Colonic mucosa (tissue), 4 donors: ENCODE measurements at regions not wholly inside any gene's neighbourhood (a gene's known extent, or its start where the extent isn't known, plus 50 kb on each side); places are given as distances from the start of the nearest gene placed in this dataset.

ENCODE experiments used
- DNase-seq: peaks from one replicate; pipeline ENCODE4 v3.0.0-alpha.2; 2020
- H3K27ac ChIP-seq: fragments of 200-600 bp; one replicate; pipeline ENCODE4 v1.8.0; 2021
- H3K27me3 ChIP-seq: fragments of 200-600 bp; one replicate; pipeline ENCODE4 v1.8.0; 2021
- H3K36me3 ChIP-seq: fragments of 200-600 bp; one replicate; pipeline ENCODE4 v1.8.0; 2021
- H3K4me1 ChIP-seq: fragments of 200-600 bp; one replicate; pipeline ENCODE4 v1.8.0; 2021; ENCODE audit warnings: mild to moderate bottlenecking
- H3K4me3 ChIP-seq: fragments of 200-600 bp; one replicate; pipeline ENCODE4 v1.8.0; 2021
- H3K9ac ChIP-seq, 2 donors: one replicate each; pipeline ENCODE4 v1.7.0; 2013; ENCODE audit warnings: control low read depth in 2 of 2, low read depth in 2 of 2, low read length in 2 of 2
- H3K9me3 ChIP-seq: fragments of 200-600 bp; one replicate; pipeline ENCODE4 v1.8.0; 2021
- intact Hi-C: fragments of 100-400 bp; cut with DNase I; formaldehyde crosslinking; loops from one replicate; pipeline ENCODE4 v1.14.1; 2022
- TF ChIP-seq, protein P1 (sequence below): fragments of 200-600 bp; IDR thresholded peaks from one replicate; pipeline ENCODE4 v1.8.0; 2022; ENCODE audit warnings: antibody characterized with exemption, mild to moderate bottlenecking
- donor health status: healthy.
- donor health status: DM: no; HTN: no; CAD: no.
- donor health status: DM: no; HTN: no; CAD: no.

DNA sequence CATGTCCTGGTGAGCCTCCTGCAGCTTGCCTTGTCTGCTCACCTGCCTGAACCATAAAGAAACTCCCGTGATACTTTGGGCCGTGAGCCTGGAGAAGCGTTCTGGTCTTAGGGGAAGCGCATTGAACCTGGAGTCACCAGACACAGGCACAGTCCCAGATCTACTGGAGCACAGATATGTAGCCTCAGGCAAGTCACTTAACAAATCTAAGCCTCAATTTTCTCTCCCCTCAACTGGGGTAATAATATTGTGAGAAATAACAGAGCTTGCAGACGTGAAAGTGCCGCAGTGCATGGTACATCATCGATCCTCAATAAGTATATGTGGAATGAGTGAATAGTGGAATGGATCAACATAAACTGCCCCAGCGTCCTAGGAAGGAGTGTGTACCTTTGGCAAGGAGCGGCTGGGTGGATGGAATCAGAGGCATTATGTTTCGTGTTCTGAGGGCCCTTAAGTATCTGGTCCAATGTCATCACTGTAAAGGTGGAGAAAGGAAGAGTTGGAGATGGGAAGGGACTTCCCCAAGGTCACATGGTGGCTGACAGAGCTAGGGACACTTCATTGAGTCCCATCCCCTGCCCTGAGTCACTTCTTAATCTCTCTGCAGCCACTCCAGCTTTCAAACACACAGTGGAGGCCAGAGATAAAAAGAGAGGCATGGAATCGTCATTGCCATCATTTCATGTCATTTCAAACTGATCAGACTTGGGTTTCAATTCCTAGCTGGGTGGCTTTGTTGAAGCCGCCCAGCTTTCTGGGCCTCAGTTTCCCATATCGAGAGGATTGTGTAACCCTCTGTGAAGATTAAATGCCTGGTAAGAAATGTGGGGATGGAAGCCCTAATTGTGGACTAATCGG lies 172.4 kb downstream of the DDX1 start:
- Histone ChIP-seq H3K4me1 (no peaks in the 10 kb centered on the region), H3K27ac (no peak overlapping the region), H3K9ac (no peak overlapping the region), H3K27me3 (no peaks in the 10 kb centered on the region), H3K4me3 (no peak overlapping the region), H3K9me3 (no peaks in the 10 kb centered on the region), H3K36me3 (no peaks in the 10 kb centered on the region)
- DNase-seq, result no peak
- TF ChIP-seq, protein P1, sequence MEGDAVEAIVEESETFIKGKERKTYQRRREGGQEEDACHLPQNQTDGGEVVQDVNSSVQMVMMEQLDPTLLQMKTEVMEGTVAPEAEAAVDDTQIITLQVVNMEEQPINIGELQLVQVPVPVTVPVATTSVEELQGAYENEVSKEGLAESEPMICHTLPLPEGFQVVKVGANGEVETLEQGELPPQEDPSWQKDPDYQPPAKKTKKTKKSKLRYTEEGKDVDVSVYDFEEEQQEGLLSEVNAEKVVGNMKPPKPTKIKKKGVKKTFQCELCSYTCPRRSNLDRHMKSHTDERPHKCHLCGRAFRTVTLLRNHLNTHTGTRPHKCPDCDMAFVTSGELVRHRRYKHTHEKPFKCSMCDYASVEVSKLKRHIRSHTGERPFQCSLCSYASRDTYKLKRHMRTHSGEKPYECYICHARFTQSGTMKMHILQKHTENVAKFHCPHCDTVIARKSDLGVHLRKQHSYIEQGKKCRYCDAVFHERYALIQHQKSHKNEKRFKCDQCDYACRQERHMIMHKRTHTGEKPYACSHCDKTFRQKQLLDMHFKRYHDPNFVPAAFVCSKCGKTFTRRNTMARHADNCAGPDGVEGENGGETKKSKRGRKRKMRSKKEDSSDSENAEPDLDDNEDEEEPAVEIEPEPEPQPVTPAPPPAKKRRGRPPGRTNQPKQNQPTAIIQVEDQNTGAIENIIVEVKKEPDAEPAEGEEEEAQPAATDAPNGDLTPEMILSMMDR, result no peak
- intact Hi-C loops, result no loop called here

DNA sequence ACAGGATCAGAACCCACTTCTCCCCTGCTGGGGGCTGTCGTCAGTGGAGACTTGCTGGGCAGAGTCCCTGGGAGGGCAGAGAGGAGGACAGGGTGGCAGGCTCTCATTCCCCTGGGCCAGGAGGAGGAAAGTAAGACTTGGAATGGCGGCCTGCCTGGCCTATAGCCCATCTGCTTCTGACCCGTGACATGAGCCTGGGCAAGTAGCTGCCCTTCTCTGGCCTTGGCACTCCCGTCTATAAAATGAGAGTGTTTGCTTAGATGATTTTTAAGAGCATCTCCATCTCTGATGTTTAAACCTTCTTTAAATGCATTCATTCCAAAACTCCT lies 173.0 kb downstream of the DDX1 start:
- TF ChIP-seq, protein P1, result no peak
- no peaks in the 10 kb centered on the region for H3K9me3 ChIP-seq
- H3K36me3 ChIP-seq, result no peaks in the 10 kb centered on the region
- H3K27me3 ChIP-seq, result no peaks in the 10 kb centered on the region
- intact Hi-C loops, result no loop called here
- no peak overlapping the region for H3K27ac ChIP-seq
- H3K9ac ChIP-seq, result no peak overlapping the region
- DNase-seq, result no peak
- no peaks in the 10 kb centered on the region for H3K4me1 ChIP-seq
- no peak overlapping the region for H3K4me3 ChIP-seq

DNA sequence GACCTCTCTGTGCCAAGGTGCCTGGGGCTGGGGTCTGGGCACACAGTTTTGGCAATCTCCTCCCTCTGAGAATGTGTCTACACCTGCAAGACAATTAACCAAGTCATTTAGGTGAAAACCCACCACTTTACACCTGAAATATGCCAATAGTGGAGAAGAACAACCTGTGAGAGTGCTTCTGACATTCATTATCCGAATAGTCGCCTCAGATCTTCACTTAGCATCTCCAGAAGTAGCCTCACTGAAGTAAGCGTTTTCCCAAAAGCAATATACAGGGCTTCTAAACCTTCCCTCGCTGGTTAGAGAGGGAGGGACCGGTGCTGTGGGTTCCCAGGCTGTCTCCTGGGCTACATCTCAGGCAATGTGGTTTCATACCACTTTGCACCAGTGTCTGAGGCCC lies 173.5 kb downstream of the DDX1 start:
- TF ChIP-seq, protein P1, result no peak
- no peak overlapping the region for H3K9ac ChIP-seq
- DNase-seq, result no peak
- no peak overlapping the region for H3K27ac ChIP-seq
- no peaks in the 10 kb centered on the region for H3K36me3 ChIP-seq
- no peaks in the 10 kb centered on the region for H3K4me1 ChIP-seq
- H3K9me3 ChIP-seq, result no peaks in the 10 kb centered on the region
- H3K4me3 ChIP-seq, result no peak overlapping the region
- intact Hi-C loops, result no loop called here
- H3K27me3 ChIP-seq, result no peaks in the 10 kb centered on the region

DNA sequence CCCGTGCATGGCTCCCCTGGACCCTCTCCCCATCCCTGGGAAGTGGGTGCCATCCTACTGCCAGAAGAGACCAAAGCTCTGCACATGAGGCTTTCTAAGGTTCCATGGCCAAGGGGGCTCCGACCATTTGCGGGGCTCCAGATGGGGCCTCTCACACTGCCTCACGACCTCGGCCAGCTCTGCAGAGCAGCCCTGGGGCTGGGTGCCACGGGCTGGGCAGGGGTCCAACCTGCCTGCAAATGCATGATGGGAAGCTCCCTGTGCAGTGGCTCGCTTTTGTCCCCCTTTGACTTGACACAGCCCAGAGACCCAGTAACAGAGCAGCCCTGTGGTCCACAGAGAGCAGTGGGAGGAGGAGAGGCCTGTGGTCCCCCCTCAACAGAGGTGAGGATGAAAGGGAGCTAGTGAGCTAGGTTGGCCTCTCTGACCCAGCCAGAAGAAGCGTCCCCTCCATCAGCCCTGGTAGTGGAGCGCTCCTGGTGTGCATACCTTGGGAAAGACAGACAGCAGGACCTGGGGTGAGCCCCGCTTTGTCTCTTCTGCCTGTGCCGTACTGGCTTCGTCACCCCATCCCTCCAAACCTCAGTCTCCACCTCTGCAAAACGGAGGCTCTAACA lies 174.1 kb downstream of the DDX1 start:
- no peaks in the 10 kb centered on the region for H3K36me3 ChIP-seq
- no peaks in the 10 kb centered on the region for H3K4me1 ChIP-seq
- DNase-seq, result no peak
- intact Hi-C loops, result no loop called here
- H3K27ac ChIP-seq, result no peak overlapping the region
- TF ChIP-seq, protein P1, result no peak
- no peaks in the 10 kb centered on the region for H3K27me3 ChIP-seq
- no peak overlapping the region for H3K9ac ChIP-seq
- H3K9me3 ChIP-seq, result no peaks in the 10 kb centered on the region
- H3K4me3 ChIP-seq, result no peak overlapping the region

DNA sequence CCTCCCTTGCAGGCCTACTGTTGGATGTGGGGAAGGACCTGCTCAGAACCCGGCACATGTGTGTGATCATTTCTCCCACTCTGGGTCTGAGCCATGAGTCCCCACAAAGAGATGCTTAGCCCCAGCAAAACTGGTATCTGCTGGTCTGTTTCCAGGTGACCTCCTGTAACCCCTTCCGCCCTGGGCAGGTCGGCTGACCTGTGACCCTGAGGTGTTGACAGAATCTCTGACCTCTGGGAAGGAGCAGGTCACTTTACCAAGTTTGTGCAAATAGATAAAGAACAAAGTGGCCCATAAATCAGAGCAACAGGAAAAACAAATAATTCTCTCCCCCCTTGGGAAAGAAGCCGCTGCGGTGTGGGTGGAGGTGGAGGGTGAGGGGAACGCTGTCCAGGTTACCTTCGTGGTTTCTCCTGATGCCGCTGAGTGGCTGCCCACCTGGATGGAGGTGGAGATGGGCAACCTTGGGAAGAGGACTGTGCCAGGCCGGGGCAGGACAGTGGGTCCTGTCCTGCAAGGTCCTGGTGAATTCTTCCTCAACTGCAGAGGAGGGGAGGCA lies 174.0 kb upstream of the MYCN start:
- H3K27ac ChIP-seq, result no peak overlapping the region
- no peaks in the 10 kb centered on the region for H3K4me1 ChIP-seq
- H3K4me3 ChIP-seq, result no peak overlapping the region
- intact Hi-C loops, result no loop called here
- no peak for DNase-seq
- no peaks in the 10 kb centered on the region for H3K27me3 ChIP-seq
- no peak overlapping the region for H3K9ac ChIP-seq
- H3K36me3 ChIP-seq, result no peaks in the 10 kb centered on the region
- H3K9me3 ChIP-seq, result no peaks in the 10 kb centered on the region
- TF ChIP-seq, protein P1, result no peak
